ENCODE measurements at regions not wholly inside any gene's neighbourhood (a gene's known extent, or its start where the extent isn't known, plus 50 kb on each side); places are given as distances from the start of the nearest gene placed in this dataset.

DNA sequence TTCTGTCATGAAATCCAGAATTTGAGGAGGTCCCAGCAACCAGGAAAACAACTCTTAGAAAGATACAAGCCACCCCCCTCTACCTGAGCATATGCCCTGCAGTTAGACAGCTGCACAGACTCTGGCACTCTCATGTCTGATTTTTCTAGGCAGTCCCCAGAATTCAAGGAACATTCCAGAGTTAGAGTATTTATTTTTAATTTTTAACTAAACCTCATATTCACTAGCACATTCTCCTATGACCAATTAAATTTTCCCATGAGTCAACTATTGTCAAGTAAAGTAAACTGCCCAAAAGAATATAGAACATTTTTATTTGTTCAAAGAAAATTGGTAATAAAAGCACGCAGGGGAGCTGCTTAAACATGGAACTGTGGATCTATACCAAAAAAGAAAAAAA, 490.5 kb upstream of the SEMA6A start:
- DNase-seq (ENCODE audit: low spot score), result no peak

DNA sequence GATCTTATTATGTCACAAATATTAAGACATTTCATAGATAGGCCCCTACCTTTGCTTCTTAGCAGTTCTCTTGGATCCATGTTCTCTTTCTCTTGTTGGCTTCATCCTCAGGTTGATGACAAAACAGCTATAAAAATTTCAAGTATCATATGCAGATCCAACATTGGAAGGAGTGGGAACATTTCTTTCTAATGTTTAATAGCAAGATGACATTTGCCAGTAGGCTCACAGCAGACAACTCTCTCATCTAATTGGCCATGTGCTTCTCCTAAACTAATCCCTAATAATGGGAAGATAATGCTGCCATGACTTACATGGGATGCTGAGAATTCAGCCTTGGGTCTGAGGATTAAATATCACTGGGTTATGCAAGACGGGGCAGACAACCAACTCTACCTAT, 485.5 kb upstream of the SEMA6A start:
- no peak for DNase-seq (ENCODE audit: low spot score)

- DNase-seq (ENCODE audit: low spot score), result no peak
These were observed 484.1 kb upstream of the SEMA6A start for GRCh38 chr5:117058740-117059139.

- DNase-seq (ENCODE audit: low spot score), result no peak
These were observed 480.9 kb upstream of the SEMA6A start for GRCh38 chr5:117055517-117055916.

GRCh38 chr5:117054911-117055310, 480.3 kb upstream of the SEMA6A start:
- no peak for DNase-seq (ENCODE audit: low spot score)

DNA sequence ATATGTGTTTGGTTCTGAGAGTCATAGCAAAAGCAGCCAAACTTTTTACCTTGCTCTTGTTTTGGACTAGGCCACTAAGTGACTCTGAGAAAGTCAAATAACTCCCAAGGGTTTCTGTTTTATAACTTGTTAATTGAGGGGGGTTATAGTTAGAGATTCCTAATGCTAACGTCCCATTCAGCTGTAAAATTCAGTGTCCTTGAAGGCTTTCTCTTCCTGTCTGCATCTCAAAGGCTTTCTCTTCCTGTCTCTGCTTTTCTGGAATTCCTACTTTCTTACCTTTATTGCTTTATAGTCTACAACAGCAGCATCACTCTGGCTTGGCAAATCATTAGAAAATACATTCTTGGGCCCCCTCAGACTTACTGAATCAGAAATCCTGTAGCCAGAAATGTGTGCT, 479.5 kb upstream of the SEMA6A start:
- no peak for DNase-seq (ENCODE audit: low spot score)

- no peak for DNase-seq (ENCODE audit: low spot score)
These were observed 467.4 kb upstream of the SEMA6A start for GRCh38 chr5:117041926-117042595.

DNA sequence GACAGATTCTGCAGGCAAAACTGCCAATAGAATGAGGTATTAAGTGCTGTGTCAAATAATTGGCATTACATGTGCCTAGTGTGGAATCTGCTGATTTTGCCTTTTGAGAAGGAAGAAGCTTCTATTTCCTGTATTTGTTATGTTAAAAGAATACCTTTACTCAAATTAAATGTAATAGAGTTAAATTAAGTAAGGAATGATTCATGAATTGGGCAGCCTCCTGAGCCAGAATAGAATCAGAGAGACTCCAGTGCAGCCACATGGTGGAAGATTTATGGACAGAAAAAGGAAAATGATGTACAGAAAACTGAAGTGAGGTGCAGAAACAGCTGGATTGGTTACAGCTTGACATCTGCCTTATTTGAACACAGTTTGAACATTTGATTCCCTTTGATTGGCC, 464.4 kb upstream of the SEMA6A start:
- no peak for DNase-seq (ENCODE audit: low spot score)

- DNase-seq (ENCODE audit: low spot score), result no peak
These were observed 452.8 kb upstream of the SEMA6A start for GRCh38 chr5:117027384-117027783.

DNA sequence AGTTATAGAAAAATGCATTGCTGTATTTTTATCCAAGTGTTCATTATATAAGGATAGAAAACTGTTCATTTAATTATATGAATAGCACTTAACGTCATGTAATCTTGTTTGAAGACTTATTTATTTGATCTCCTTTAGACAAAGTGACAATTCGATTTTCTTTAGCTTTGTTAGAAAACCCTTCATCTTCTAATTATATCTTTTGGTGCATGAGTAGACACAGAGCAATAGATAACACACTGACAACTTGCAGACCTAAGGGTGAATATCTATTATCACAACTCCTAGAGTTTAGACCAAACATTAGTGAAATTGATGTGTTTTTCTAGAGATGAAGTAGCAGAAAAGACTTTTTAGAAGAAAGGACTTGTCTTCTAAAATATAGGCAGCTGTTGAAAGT, 446.4 kb upstream of the SEMA6A start:
- DNase-seq (ENCODE audit: low spot score), result no peak

DNA sequence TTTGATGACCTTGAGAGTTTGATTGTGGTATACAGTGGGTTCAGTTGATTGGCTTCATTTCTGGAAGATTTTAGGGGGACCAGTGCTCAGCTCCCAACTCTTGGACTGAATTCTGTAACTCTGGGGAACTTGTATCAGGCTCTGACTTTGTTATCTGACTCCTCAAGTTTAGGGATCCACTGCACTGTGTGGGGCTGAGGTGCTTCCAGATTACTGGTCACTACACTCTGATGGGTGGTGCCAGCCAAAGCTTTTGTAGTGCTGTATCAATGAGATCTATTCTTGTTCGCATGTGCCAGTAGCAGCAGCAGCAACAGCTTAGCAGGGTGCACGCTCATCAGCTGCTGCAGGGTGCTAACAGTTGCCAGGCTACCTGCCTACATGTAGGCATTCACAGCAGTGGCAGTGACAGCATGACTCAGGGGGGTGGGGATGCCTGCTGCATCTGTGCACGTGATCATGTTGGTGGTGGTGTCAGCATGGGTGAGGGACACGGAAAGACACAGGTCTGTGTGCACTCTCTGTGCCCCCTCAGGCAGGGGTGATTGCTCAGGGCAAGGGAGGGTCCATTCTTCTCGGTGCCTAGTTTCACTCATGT, 438.8 kb upstream of the SEMA6A start:
- DNase-seq (ENCODE audit: low spot score), result no peak

DNA sequence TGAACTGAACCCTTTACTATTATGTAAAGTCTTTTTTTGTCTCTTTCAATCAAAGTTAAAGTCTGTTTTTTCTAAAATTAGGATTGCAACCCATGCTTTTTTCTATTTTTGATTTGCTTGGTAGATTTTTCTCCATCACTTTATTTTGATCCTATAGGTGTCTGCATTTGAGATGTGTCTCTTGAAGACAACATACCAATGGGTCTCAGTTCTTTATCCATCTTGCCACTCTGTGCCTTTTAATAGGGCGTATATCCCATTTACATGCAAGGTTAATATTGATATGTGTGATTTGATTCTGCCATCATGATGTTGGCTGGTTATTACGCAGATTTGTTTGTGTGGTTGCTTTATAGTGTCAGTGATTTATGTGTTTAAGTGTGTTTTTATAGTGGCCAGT, 436.0 kb upstream of the SEMA6A start:
- no peak for DNase-seq (ENCODE audit: low spot score)

DNA sequence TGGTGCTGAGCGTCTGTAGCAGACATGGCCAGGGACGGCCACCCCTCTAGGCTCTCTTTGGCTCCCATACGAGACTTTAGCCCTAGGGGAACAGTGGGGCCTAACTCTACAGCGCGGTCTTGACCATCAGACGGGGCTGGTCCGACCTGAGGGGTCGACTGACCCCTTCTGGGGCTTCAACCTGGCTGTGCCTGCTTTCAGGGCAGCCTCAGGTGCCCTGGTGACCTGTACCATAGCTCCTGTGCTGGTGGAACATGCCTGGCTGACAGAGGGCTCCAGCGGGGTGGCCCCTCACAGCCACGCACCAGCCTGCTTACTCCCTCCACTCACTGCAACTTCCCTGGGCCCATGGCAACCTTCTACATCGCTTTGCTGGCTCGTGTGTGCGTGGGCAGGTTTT, 423.4 kb upstream of the SEMA6A start:
- DNase-seq (ENCODE audit: low spot score), result no peak

DNA sequence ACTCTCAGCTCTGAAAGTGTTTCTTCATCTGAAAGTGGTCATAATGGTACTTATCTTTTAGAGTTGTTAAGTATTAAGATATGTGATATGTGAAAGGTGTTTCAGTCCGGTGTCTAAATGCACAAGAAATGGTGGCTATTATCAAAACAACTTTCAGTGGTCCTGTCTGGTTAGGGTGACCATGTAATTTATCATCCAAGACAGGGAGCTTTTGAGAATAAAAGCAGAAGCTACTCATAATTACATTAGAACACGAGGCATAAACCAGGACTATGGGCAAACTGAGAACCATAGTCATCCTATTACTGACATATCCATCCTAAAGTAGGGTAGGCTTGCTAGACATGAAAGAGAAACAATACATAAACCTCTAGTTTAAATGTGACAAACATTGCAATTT, 418.1 kb upstream of the SEMA6A start:
- DNase-seq (ENCODE audit: low spot score), result no peak

DNA sequence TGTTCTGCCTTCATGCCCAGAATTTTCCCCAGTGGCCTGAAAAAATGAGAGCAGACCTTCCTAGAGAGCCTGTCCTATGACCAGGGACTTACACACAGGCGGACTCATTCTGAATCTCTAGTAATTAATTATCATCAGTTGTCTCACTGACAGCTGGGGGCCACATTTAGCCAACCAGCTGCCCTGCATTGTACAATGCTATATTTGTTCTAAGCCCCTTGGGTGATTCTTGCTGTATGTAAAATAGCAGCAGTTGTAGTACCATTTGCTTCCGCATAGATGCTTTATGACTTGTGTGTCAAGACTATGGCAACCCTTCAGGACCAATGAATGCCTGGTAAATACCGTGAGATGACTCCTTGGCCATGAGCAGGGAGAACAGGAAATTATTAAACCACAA, 415.4 kb upstream of the SEMA6A start:
- no peak for DNase-seq (ENCODE audit: low spot score)

DNA sequence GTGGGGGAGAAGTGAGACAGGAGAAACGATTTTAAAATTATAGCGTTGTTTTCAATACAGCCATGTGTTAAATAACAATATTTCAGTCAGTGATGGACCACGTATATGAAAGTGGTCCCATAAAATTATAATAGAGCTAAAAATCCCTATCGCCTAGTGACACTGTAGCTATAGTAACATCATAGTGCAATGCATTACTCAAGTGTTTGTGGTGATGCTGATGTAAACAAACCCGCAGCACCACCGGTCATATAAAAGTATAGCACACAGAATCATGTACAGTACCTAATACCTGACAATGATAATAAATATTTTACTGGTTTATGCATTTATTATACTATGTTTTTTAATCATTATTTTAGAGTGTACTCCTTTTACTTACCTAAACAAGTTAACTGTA, 407.4 kb upstream of the SEMA6A start:
- no peak for DNase-seq (ENCODE audit: low spot score)

DNA sequence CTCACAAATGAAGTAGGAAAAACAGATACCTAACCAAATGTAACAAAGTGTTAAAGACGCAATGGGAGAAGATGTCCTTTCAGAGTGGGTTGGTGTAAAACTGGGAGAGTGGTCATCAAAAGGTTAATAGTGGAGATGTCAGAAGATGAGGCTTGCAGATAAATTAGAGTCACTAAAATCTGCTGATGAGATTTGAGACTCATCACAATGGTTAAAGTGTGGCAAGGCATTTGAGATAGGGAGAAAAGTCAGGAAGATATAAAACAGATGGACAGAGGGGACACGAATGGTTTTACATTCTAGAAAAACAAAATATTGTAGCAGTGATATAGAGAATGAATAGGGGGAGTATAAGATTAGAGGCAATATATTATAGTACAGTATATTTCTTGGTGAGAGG, 406.0 kb upstream of the SEMA6A start:
- no peak for DNase-seq (ENCODE audit: low spot score)

DNA sequence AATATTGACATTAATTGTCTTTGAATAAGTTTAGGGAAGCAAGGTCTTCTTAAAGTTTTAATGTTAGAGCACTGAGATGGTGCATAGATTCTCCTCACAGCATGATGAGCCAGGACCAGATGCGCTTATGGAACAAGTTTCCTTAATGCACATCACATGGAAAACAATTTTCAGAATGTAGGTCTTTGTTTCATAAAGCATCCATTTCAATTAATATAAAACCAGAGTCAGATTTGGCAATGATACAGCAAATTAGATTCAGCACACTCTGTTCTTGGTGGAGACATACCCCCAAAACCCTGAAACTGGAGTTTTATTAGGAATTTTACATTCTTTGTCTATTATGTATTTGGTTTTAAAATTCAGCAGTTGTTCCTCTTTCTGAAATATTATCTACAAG, 402.1 kb upstream of the SEMA6A start:
- no peak for DNase-seq (ENCODE audit: low spot score)

DNA sequence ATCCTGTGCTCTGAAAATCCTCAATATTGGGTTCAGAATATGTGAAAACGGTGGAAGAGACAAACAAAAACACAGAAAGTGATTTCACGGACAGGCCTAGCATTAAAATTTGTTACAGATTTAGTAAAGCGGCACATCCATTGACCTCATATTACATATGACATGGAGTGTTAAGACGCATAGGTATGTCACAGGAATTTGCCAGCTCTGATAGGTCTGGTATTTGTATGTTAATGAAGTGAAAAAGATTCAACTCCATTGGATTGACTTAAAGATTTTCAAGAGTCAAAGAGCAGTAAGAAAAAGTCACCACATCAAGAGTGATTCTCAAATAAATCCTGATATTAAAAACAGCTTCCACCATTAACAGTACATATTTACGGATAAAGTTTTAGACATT, 396.5 kb upstream of the SEMA6A start:
- no peak for DNase-seq (ENCODE audit: low spot score)

- DNase-seq (ENCODE audit: low spot score), result no peak
These were observed 395.7 kb upstream of the SEMA6A start for GRCh38 chr5:116970318-116970717.

- no peak for DNase-seq (ENCODE audit: low spot score)
These were observed 389.8 kb upstream of the SEMA6A start for GRCh38 chr5:116964438-116964837.

- no peak for DNase-seq (ENCODE audit: low spot score)
These were observed 386.4 kb upstream of the SEMA6A start for GRCh38 chr5:116961021-116961420.

GRCh38 chr5:116959843-116960242, 385.2 kb upstream of the SEMA6A start:
- DNase-seq (ENCODE audit: low spot score), result no peak

GRCh38 chr5:116953251-116953930, 378.8 kb upstream of the SEMA6A start:
- no peak for DNase-seq (ENCODE audit: low spot score)

Measured in AG08395 (cell line).